Inflammatory macrophage (primary cell): ENCODE measurements at regions not wholly inside any gene's neighbourhood (a gene's known extent, or its start where the extent isn't known, plus 50 kb on each side); places are given as distances from the start of the nearest gene placed in this dataset.
A peak's percentile ranks its signal among the peaks of the same experiment; 100 is the strongest.
"Not testable (repeated sequence)": the region's sequence is repeated elsewhere in the genome, so short reads cannot be mapped to it uniquely, and the experiment has no call there.

Experiments
- DNase-seq, 2 donors: peaks; one replicate each; pipeline ENCODE4 v3.0.0-alpha.2; 2020 to 2022

GRCh38 chr21:35796844-35797243, 263.5 kb downstream of the SETD4 start:
- no peak for DNase-seq

- DNase-seq: not testable (repeated sequence)
Measured at GRCh38 chr21:35794527-35794926, 265.8 kb downstream of the SETD4 start.

- DNase-seq: no peak
Measured at GRCh38 chr21:35792569-35793305, 267.6 kb downstream of the SETD4 start.

- no peak for DNase-seq
Measured at GRCh38 chr21:35791541-35792325, 268.6 kb downstream of the SETD4 start.

- no peak for DNase-seq
Measured at GRCh38 chr21:35783721-35784120, 276.6 kb downstream of the SETD4 start.

- no peak for DNase-seq
Measured at GRCh38 chr21:35782667-35783066, 277.7 kb downstream of the SETD4 start.

GRCh38 chr21:35780983-35781382, 279.3 kb downstream of the SETD4 start:
- DNase-seq: no peak

- no peak for DNase-seq
Measured at GRCh38 chr21:35779690-35780570, 280.4 kb downstream of the SETD4 start.

GRCh38 chr21:35779167-35779566, 281.2 kb downstream of the SETD4 start:
- no peak for DNase-seq

GRCh38 chr21:35777081-35777480, 283.2 kb downstream of the SETD4 start:
- no peak for DNase-seq

GRCh38 chr21:35775778-35776544, 284.4 kb downstream of the SETD4 start:
- no peak for DNase-seq

GRCh38 chr21:35770101-35770945, 290.0 kb downstream of the SETD4 start:
- no peak for DNase-seq

- DNase-seq: no peak
Measured at GRCh38 chr21:35768187-35768586, 292.1 kb downstream of the SETD4 start.

- DNase-seq: no peak
Measured at GRCh38 chr21:35764586-35764985, 295.7 kb downstream of the SETD4 start.

GRCh38 chr21:35764077-35764476, 296.2 kb downstream of the SETD4 start:
- no peak for DNase-seq

GRCh38 chr21:35754583-35754982, 305.7 kb downstream of the SETD4 start:
- no peak for DNase-seq

- no peak for DNase-seq
Measured at GRCh38 chr21:35753308-35753707, 307.0 kb downstream of the SETD4 start.

- DNase-seq: no peak
Measured at GRCh38 chr21:35751171-35751570, 309.2 kb downstream of the SETD4 start.

- DNase-seq: no peak
Measured at GRCh38 chr21:35749904-35750303, 310.4 kb downstream of the SETD4 start.

- DNase-seq: peak; percentile 76 to 81
Measured at GRCh38 chr21:35748678-35749314, 311.5 kb downstream of the SETD4 start.

- no peak for DNase-seq
Measured at GRCh38 chr21:35743571-35743970, 316.8 kb downstream of the SETD4 start.
